ENCODE measurements at regions not wholly inside any gene's neighbourhood (a gene's known extent, or its start where the extent isn't known, plus 50 kb on each side); places are given as distances from the start of the nearest gene placed in this dataset.

DNA sequence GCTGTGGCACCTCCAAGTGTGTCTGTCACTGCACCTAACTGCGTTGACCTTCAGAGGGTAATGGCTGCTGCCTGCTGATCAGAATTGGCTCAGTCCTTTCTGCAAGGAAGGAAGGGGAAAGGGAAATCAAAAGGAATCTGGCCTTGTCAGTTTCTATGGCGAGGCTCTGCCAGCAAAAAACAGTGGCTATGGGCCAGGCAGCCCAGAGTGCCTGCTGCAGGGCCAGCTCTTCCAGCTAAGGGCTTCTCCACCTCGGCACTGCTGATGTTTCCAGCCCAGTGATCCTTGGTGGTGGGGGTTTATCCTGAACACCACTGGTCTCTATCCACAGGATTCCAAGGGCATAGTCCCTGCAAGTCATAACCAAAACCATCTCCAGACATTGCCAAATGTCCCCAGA is 184.3 kb downstream of the TJP1 start:
- ChIA-PET CTCF (no interaction called here), POLR2A (no interaction called here)
- no peak overlapping the region for H3K27ac ChIP-seq (ENCODE audit: insufficient read depth, low read depth, low read length)
- TF ChIP-seq, protein P1, sequence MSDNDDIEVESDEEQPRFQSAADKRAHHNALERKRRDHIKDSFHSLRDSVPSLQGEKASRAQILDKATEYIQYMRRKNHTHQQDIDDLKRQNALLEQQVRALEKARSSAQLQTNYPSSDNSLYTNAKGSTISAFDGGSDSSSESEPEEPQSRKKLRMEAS (IDR thresholded peaks at IDR 0.05; ENCODE audit: insufficient read depth, insufficient read length) = no peak
- TF ChIP-seq MYC (IDR thresholded peaks at IDR 0.05; ENCODE audit: low read depth, low read length) (no peak), POLR2A (IDR thresholded peaks at IDR 0.05; ENCODE audit: low read depth, low read length) (no peak), EZH2 (IDR thresholded peaks at IDR 0.05; ENCODE audit: borderline replicate concordance, low read depth, low read length, severe bottlenecking) (no peak), GATA2 (IDR thresholded peaks at IDR 0.05; ENCODE audit: insufficient read depth, insufficient read length, low read depth, low read length) (no peak), FOS (IDR thresholded peaks at IDR 0.05; ENCODE audit: borderline replicate concordance, insufficient read depth, low read length) (no peak), POLR2AphosphoS5 (IDR thresholded peaks at IDR 0.05; ENCODE audit: insufficient read depth, low read depth, low read length) (no peak), JUN (IDR thresholded peaks at IDR 0.05; ENCODE audit: borderline replicate concordance, insufficient read depth, insufficient read length, low read depth) (no peak)
- TF ChIP-seq, protein P2, sequence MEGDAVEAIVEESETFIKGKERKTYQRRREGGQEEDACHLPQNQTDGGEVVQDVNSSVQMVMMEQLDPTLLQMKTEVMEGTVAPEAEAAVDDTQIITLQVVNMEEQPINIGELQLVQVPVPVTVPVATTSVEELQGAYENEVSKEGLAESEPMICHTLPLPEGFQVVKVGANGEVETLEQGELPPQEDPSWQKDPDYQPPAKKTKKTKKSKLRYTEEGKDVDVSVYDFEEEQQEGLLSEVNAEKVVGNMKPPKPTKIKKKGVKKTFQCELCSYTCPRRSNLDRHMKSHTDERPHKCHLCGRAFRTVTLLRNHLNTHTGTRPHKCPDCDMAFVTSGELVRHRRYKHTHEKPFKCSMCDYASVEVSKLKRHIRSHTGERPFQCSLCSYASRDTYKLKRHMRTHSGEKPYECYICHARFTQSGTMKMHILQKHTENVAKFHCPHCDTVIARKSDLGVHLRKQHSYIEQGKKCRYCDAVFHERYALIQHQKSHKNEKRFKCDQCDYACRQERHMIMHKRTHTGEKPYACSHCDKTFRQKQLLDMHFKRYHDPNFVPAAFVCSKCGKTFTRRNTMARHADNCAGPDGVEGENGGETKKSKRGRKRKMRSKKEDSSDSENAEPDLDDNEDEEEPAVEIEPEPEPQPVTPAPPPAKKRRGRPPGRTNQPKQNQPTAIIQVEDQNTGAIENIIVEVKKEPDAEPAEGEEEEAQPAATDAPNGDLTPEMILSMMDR (IDR thresholded peaks at IDR 0.05; ENCODE audit: extremely low read depth in 1 of 2, insufficient read depth in 1 of 2, low read depth in 1 of 2, low read length in 2 of 2) = no peak
- no peak overlapping the region for H3K9ac ChIP-seq (replicated peaks; ENCODE audit: extremely low read depth, insufficient read depth, low read length)
- no peaks in the 10 kb centered on the region for H4K20me1 ChIP-seq (replicated peaks; ENCODE audit: control insufficient read depth, extremely low read depth, insufficient read depth, low read length)
- no peaks in the 10 kb centered on the region for H3K36me3 ChIP-seq (ENCODE audit: control insufficient read depth in 2 of 2, extremely low read depth in 1 of 2, insufficient read depth in 2 of 2, low read length in 2 of 2)
- no peak overlapping the region for H3K4me2 ChIP-seq (ENCODE audit: insufficient read depth, low read length)
- no peaks in the 10 kb centered on the region for H3K9me1 ChIP-seq (replicated peaks; ENCODE audit: control insufficient read depth, extremely low read depth, insufficient read depth, low read length)
- no peaks in the 10 kb centered on the region for H3K4me1 ChIP-seq (ENCODE audit: control insufficient read depth, extremely low read depth, insufficient read depth, low read length)
- BruUV-seq (replicated peaks) = no TSS peak
- no peak overlapping the region for H2AFZ ChIP-seq (ENCODE audit: low read depth, low read length)
- H3K79me2 ChIP-seq (ENCODE audit: control insufficient read depth, insufficient read depth, low read length) = no peaks in the 10 kb centered on the region
- DNase-seq (ENCODE audit: low read depth, low spot score) (no peak), FAIRE-seq (no peak)
- no peak overlapping the region for H3K4me3 ChIP-seq (replicated peaks in 1 of 3; ENCODE audit: insufficient read depth in 1 of 3, low read depth in 1 of 3, low read length in 3 of 3)
- intact Hi-C loops (cut with micrococcal nuclease) = no loop called here
- dilution Hi-C loops (cut with MboI; ENCODE audit: extremely low pct_ligation_motif_present, low sequenced_read_pairs) = no loop called here
- no peaks in the 10 kb centered on the region for H3K9me3 ChIP-seq (replicated peaks; ENCODE audit: control insufficient read depth, insufficient read depth, low read length)
- no peaks in the 10 kb centered on the region for H3K27me3 ChIP-seq (ENCODE audit: control insufficient read depth in 2 of 2, insufficient read depth in 2 of 2, low read length in 2 of 2)
